Ectodermal cell (in vitro differentiated cells): ENCODE measurements at regions not wholly inside any gene's neighbourhood (a gene's known extent, or its start where the extent isn't known, plus 50 kb on each side); places are given as distances from the start of the nearest gene placed in this dataset.

ENCODE experiments used
- H3K27ac ChIP-seq: 2 replicates; pipeline ENCODE4 v1.7.0; 2013; ENCODE audit warnings: mild to moderate bottlenecking, low read depth, low read length; ENCODE audit not compliant: insufficient read depth, poor library complexity, severe bottlenecking
- H3K27me3 ChIP-seq: 2 replicates; pipeline ENCODE4 v1.7.0; 2013; ENCODE audit warnings: mild to moderate bottlenecking, low read length; ENCODE audit not compliant: insufficient read depth, control insufficient read depth, poor library complexity, severe bottlenecking
- H3K36me3 ChIP-seq: one replicate; pipeline ENCODE4 v1.7.0; 2013; ENCODE audit warnings: low read length; ENCODE audit not compliant: control insufficient read depth, insufficient read depth
- H3K4me1 ChIP-seq: one replicate; pipeline ENCODE4 v1.7.0; 2013; ENCODE audit warnings: low read length; ENCODE audit not compliant: control insufficient read depth, insufficient read depth
- H3K4me3 ChIP-seq: 2 replicates; pipeline ENCODE4 v1.7.0; 2013; ENCODE audit warnings: low read depth, low read length, control low read depth; ENCODE audit not compliant: insufficient read depth
- H3K9me3 ChIP-seq: 2 replicates; pipeline ENCODE4 v1.7.0; 2013; ENCODE audit warnings: mild to moderate bottlenecking, low read length, moderate library complexity; ENCODE audit not compliant: control insufficient read depth
- WGBS, 2 experiments: methylation state at CpG; one replicate each; pipeline ENCODE4 v1.1.7; 2013; ENCODE audit warnings: missing lambda C conversion rate in 2 of 2; 5-methylcytosine and 5-hydroxymethylcytosine counted together

GRCh38 chr15:70243686-70244540 lies 146.2 kb upstream of the TLE3 start:
- H3K4me1 ChIP-seq, result peaks cover 25% of the 10 kb centered on the region
- 69 to 71% methylated on average over 7 of the region's 7 CpGs for WGBS, 2 experiments
- H3K27ac ChIP-seq, result no peak overlapping the region

GRCh38 chr15:70242951-70243685 lies 145.4 kb upstream of the TLE3 start:
- H3K36me3 ChIP-seq, result no peaks in the 10 kb centered on the region
- H3K4me3 ChIP-seq, result no peak overlapping the region
- WGBS, 2 experiments, result 82 to 88% methylated on average over 10 of the region's 10 CpGs
- H3K27me3 ChIP-seq, result no peaks in the 10 kb centered on the region
- H3K4me1 ChIP-seq, result peaks cover 19% of the 10 kb centered on the region
- no peak overlapping the region for H3K27ac ChIP-seq
- no peaks in the 10 kb centered on the region for H3K9me3 ChIP-seq

More at GRCh38 chr15:70243686-70244540, 146.2 kb upstream of the TLE3 start:
- Histone ChIP-seq H3K4me3 (no peak overlapping the region), H3K27me3 (no peaks in the 10 kb centered on the region), H3K36me3 (no peaks in the 10 kb centered on the region), H3K9me3 (no peaks in the 10 kb centered on the region)

DNA sequence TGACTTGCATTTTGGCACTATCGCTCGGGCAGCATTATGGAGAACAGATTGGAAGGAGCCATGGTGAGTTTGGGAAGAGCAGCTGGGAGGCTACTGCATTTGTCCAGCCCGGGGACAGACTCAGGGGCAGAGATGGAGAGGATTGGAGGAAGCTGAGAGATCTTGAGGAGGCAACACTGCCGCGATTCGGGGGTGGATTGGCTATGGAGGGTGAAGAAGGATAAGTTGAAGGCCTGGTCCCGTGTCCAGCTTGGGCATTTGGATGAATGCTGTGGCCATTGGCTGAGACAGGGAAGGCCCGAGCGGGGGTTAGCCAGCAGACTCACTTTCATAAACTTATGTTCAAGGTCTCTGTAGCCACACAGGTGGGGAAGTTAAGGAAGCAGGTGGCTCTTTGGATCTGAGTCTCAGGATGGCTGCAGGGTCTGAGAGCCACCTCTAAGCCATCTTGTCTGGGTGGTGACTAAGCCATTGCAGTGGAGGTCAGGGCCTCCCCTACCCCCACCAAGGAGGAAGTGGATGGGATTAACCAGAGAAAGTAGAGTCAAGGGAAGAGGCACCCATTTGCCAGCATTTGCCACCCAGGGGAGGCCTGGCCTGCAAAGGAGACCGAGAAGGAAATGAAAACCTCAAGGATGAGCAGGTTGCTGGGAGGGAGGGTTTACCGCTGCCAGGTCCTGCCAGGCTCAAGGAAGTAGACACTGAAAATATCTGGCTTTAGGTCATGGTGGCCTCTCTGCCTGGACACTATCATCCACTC lies 144.0 kb upstream of the TLE3 start:
- no peak overlapping the region for H3K4me3 ChIP-seq
- no peaks in the 10 kb centered on the region for H3K27me3 ChIP-seq
- peaks cover 14% of the 10 kb centered on the region for H3K4me1 ChIP-seq
- no peak overlapping the region for H3K27ac ChIP-seq
- no peaks in the 10 kb centered on the region for H3K36me3 ChIP-seq
- WGBS, 2 experiments, result 96% methylated on average over 11 of the region's 11 CpGs
- H3K9me3 ChIP-seq, result no peaks in the 10 kb centered on the region

DNA sequence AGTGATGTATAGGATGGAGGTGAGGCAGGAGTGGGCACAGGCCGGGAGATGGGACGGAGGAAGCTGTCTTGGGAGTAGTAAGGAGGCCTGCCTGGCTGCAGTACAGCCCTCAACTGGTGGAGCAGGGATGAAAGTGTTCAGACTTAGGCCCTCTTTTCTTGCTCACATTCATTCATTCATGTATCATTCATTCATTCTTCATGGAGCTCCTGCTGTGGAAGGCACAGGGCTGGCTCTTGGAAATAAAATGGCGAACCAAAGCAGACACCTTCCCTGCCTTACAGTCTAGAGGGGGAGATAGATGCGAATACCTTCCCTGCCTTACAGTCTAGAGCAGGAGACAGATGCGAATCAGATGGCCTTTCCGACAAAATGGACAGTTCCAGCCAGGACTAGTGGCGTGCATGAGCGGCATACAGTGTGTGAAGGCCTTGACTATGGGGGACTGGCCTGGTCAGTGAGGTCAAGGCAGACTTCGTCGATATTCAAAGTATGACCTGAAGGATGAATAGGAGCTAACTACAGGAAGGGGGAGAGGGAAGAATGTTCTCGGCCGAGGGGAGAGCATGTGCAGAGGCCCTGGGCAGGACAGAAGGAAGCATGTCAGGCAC lies 143.2 kb upstream of the TLE3 start:
- Histone ChIP-seq H3K4me1 (peaks cover 14% of the 10 kb centered on the region), H3K4me3 (no peak overlapping the region), H3K9me3 (no peaks in the 10 kb centered on the region), H3K36me3 (no peaks in the 10 kb centered on the region), H3K27ac (no peak overlapping the region), H3K27me3 (no peaks in the 10 kb centered on the region)
- 91 to 93% methylated on average over 12 of the region's 12 CpGs for WGBS, 2 experiments

DNA sequence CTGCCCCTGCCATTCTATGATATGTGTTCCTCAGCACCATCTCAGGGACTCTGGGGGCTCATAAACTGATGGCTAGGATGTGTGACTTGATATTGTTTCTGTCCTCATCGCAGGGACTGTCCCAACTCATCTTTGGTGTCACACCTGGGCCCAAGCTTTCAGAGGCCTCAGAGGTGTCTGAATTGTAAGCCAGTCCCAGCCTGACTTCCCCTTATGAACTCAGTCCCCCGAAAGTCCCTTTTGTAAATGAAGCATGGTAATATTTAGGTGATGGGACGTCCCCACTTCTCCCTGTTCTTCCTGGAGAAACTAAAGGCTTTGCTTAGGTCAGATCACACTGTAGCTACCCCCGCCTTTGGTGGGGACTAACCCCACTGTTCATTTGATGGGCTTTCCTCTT lies 142.4 kb upstream of the TLE3 start:
- H3K4me3 ChIP-seq, result no peak overlapping the region
- H3K36me3 ChIP-seq, result no peaks in the 10 kb centered on the region
- WGBS, 2 experiments, result 91 to 92% methylated on average over 4 of the region's 4 CpGs
- H3K9me3 ChIP-seq, result no peaks in the 10 kb centered on the region
- peaks cover 14% of the 10 kb centered on the region for H3K4me1 ChIP-seq
- no peak overlapping the region for H3K27ac ChIP-seq
- no peaks in the 10 kb centered on the region for H3K27me3 ChIP-seq

- Histone ChIP-seq H3K9me3 (no peaks in the 10 kb centered on the region), H3K27ac (no peak overlapping the region), H3K27me3 (no peaks in the 10 kb centered on the region), H3K36me3 (no peaks in the 10 kb centered on the region), H3K4me3 (no peak overlapping the region), H3K4me1 (peaks cover 13% of the 10 kb centered on the region)
- 92% methylated on average over 3 of the region's 3 CpGs for WGBS, 2 experiments
Observed at GRCh38 chr15:70238917-70239316, 141.2 kb upstream of the TLE3 start.

- H3K9me3 ChIP-seq, result no peaks in the 10 kb centered on the region
- no peak overlapping the region for H3K4me3 ChIP-seq
- 89 to 92% methylated on average over 2 of the region's 2 CpGs for WGBS, 2 experiments
- H3K4me1 ChIP-seq, result peaks cover under 1% of the 10 kb centered on the region
- H3K27ac ChIP-seq, result no peak overlapping the region
- H3K27me3 ChIP-seq, result no peaks in the 10 kb centered on the region
- H3K36me3 ChIP-seq, result no peaks in the 10 kb centered on the region
Observed at GRCh38 chr15:70237626-70238025, 139.9 kb upstream of the TLE3 start.

DNA sequence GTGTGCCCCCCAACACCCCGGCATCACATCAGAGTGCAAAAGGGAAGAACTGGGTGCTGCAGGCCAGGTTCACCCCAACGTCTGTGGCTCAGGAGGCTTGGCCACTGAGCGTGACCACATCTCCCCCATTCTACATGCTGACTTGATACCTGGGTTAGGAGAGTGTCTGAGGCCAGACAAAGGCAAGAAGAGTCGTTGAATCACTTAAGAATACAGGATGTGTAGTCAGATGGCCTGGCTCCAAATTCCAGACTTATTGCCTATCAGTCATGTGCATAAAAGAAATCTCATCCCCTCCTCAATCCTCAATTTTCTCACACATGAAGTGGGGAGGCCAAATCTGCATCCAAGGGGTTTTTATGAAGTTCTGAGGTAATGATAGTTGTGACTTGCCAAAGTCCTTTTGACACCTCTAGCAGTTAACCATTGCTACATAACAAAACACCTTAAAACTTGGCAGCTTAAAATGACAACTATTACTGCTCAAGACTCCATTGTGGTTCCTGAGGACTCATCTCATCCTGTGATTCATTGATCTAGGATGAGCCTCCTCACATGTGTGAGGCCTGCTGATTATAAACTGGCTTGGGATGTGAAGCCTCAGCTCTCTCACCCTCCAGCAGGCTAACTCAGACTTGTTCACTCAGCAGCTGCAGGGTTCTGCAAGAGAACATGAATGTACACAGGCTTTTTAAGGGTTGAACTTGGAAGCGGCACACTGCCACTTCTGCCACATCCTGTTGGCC lies 138.8 kb upstream of the TLE3 start:
- H3K27ac ChIP-seq, result no peak overlapping the region

DNA sequence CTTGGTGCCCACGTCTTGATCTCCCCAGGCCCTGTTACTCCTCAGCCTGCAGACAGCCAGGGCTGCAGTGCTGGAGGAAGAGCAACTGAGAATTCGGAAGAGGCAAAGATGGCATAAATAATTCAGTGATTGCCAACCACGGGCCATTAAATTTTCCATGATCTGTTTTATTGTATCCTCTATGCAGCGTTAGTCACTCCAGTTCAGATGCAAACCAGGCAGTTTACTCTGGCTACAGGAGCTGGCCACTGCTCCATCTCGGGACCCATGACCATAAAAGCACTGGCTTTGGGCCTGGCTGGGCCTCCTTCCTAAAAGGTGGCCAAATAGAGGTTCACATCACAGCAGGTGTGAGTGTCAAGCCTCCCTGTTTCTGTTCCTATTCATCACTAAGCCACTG lies 137.6 kb upstream of the TLE3 start:
- Histone ChIP-seq H3K4me1 (no peaks in the 10 kb centered on the region), H3K27me3 (no peaks in the 10 kb centered on the region), H3K27ac (no peak overlapping the region), H3K36me3 (no peaks in the 10 kb centered on the region), H3K9me3 (peaks cover 1% of the 10 kb centered on the region), H3K4me3 (no peak overlapping the region)
- WGBS, 2 experiments, result 90 to 92% methylated on average over 5 of the region's 5 CpGs

More for the DNA sequence above, 138.8 kb upstream of the TLE3 start:
- Histone ChIP-seq H3K27me3 (no peaks in the 10 kb centered on the region), H3K4me3 (no peak overlapping the region), H3K9me3 (no peaks in the 10 kb centered on the region), H3K36me3 (no peaks in the 10 kb centered on the region), H3K4me1 (no peaks in the 10 kb centered on the region)
- WGBS, 2 experiments, result 90 to 94% methylated on average over 5 of the region's 5 CpGs
